Epithelial cell of proximal tubule (primary cell): ENCODE measurements at regions not wholly inside any gene's neighbourhood (a gene's known extent, or its start where the extent isn't known, plus 50 kb on each side); places are given as distances from the start of the nearest gene placed in this dataset.

Experiments used
- DNase-seq: peaks from one replicate; pipeline ENCODE4 v3.0.0-alpha.2; 2011; ENCODE audit warnings: low read depth
- H3K4me3 ChIP-seq: 2 replicates; pipeline ENCODE4 v1.5.1; 2011; ENCODE audit warnings: low read depth, mild to moderate bottlenecking, low read length
- CTCF ChIP-seq: conservative IDR thresholded peaks from 2 replicates; pipeline ENCODE4 v1.5.1; 2012; ENCODE audit warnings: low read depth, mild to moderate bottlenecking, low read length

GRCh38 chr5:15260356-15261268, 239.4 kb upstream of the FBXL7 start:
- H3K4me3 ChIP-seq: no peak overlapping the region
- DNase-seq: no peak
- TF ChIP-seq CTCF: no peak

GRCh38 chr5:15256485-15256884, 243.5 kb upstream of the FBXL7 start:
- no peak overlapping the region for H3K4me3 ChIP-seq
- no peak for TF ChIP-seq CTCF
- DNase-seq: no peak

- H3K4me3 ChIP-seq: no peak overlapping the region
- TF ChIP-seq CTCF: no peak
- DNase-seq: no peak
These were observed 244.4 kb upstream of the FBXL7 start for GRCh38 chr5:15255576-15255975.

GRCh38 chr5:15254607-15255006, 245.4 kb upstream of the FBXL7 start:
- H3K4me3 ChIP-seq: no peak overlapping the region
- TF ChIP-seq CTCF: no peak
- DNase-seq: no peak

GRCh38 chr5:15252331-15252730, 247.6 kb upstream of the FBXL7 start:
- H3K4me3 ChIP-seq: no peak overlapping the region
- DNase-seq: no peak
- no peak for TF ChIP-seq CTCF

GRCh38 chr5:15249152-15249551, 250.8 kb upstream of the FBXL7 start:
- TF ChIP-seq CTCF: no peak
- peak; percentile 47 for DNase-seq
- no peak overlapping the region for H3K4me3 ChIP-seq

- no peak overlapping the region for H3K4me3 ChIP-seq
- no peak for TF ChIP-seq CTCF
- no peak for DNase-seq
These were observed 251.2 kb upstream of the FBXL7 start for GRCh38 chr5:15248731-15249130.
